ENCODE measurements at regions not wholly inside any gene's neighbourhood (a gene's known extent, or its start where the extent isn't known, plus 50 kb on each side); places are given as distances from the start of the nearest gene placed in this dataset.

DNA sequence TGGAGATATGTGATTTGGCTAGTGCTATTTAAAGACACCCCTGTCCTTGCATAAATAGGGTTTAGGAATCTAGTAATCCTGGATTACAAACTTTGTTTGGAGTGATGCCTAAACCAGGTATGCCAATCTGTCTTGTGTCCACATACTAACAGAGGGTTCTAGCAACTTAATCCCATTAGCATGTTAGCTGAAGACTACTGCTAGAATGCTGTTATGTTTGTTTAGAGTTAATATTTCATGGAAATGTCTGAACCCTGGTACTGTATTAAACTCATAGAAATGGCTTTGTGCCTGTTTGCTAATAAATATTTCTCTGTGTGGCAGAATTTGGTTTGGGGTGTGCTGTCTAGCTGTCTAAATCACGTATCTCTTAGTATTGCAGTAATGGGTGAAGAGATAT is 150.8 kb downstream of the PFKFB3 start:
- TF ChIP-seq FOS (IDR thresholded peaks at IDR 0.05; ENCODE audit: borderline replicate concordance, insufficient read depth, low read length), result no peak
- TF ChIP-seq, protein P1, sequence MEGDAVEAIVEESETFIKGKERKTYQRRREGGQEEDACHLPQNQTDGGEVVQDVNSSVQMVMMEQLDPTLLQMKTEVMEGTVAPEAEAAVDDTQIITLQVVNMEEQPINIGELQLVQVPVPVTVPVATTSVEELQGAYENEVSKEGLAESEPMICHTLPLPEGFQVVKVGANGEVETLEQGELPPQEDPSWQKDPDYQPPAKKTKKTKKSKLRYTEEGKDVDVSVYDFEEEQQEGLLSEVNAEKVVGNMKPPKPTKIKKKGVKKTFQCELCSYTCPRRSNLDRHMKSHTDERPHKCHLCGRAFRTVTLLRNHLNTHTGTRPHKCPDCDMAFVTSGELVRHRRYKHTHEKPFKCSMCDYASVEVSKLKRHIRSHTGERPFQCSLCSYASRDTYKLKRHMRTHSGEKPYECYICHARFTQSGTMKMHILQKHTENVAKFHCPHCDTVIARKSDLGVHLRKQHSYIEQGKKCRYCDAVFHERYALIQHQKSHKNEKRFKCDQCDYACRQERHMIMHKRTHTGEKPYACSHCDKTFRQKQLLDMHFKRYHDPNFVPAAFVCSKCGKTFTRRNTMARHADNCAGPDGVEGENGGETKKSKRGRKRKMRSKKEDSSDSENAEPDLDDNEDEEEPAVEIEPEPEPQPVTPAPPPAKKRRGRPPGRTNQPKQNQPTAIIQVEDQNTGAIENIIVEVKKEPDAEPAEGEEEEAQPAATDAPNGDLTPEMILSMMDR (IDR thresholded peaks at IDR 0.05; ENCODE audit: extremely low read depth in 1 of 2, insufficient read depth in 1 of 2, low read depth in 1 of 2, low read length in 2 of 2), result no peak

All from endothelial cell of umbilical vein (primary cell).